ENCODE measurements at regions not wholly inside any gene's neighbourhood (a gene's known extent, or its start where the extent isn't known, plus 50 kb on each side); places are given as distances from the start of the nearest gene placed in this dataset.
"Not testable (repeated sequence)": the region's sequence is repeated elsewhere in the genome, so short reads cannot be mapped to it uniquely, and the experiment has no call there.

DNA sequence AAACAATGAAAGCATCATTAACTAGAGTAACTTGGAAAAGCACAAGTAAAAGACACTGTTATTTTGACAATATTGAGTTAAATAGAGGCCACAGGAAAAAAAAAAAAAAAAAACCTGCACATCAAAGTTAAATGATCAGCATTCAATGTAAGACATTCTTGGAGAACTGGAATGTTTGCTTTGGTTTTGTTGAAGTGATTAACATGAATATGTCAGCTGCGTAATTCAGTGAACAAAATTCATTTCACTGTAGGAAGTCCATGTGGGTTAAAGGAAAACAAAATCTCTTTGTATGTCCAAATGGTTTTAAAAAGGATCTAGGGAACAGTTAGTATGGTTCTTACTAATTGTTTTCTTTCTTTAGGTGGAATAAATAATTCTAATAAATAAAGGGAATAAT, 252.8 kb upstream of the CNTN6 start:
- no peak for DNase-seq

DNA sequence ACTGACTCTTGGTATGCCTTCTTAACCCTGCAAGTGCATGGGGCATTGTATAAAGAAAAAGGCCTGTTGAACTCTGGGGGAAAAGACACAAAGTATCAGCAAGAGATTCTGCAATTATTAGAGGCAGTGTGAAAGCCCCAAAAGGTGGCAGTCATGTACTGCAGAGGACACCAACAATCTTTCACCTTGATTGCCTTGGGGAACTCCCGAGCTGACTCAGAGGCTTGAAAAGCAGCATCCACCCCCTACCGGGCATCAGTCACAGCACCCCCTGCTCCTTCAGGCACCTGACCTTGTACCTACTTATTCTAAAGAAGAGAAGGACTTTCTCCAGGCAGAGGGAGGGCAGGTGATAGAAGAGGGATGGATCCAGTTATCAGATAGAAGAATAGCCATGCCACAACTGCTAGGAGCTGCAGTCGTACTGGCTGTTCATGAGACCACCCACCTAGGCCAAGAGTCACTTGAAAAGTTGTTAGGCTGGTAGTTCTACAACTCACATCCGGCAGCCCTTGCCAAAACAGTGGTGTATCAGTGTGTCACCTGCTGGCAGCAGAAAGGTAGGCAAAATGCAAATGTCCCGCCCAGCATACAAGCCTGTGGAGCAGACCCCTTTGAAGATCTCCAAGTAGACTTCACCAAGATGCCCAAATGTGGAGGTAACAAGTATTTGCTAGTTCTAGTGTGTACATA, 241.6 kb upstream of the CNTN6 start:
- no peak for DNase-seq

GRCh38 chr3:852033-852432, 240.8 kb upstream of the CNTN6 start:
- DNase-seq: no peak

DNA sequence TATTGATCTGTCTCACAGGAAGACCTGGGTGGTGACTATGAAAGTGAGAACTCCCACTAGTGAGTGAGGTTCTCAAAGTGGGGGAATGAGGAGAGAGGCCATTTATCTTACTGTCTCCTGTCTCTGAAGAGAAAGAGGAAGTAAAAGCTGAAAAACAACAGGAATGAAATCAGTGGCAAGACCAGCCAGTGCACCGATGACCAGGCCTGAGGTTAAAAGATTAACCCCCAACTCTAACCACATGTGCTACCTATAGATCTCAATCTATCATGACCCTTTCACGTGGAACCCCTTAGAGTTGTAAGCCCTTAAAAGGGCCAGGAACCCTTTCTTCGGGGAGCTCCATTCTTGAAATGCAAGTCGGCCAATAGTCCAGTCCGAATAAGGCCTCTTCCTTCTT, 239.3 kb upstream of the CNTN6 start:
- DNase-seq: no peak

- DNase-seq: no peak
Observed at GRCh38 chr3:859135-859534, 233.7 kb upstream of the CNTN6 start.

GRCh38 chr3:861721-862120, 231.1 kb upstream of the CNTN6 start:
- no peak for DNase-seq

- no peak for DNase-seq
Observed at GRCh38 chr3:869269-869668, 223.6 kb upstream of the CNTN6 start.

GRCh38 chr3:869734-870133, 223.1 kb upstream of the CNTN6 start:
- no peak for DNase-seq

GRCh38 chr3:871651-872050, 221.2 kb upstream of the CNTN6 start:
- DNase-seq: no peak

DNA sequence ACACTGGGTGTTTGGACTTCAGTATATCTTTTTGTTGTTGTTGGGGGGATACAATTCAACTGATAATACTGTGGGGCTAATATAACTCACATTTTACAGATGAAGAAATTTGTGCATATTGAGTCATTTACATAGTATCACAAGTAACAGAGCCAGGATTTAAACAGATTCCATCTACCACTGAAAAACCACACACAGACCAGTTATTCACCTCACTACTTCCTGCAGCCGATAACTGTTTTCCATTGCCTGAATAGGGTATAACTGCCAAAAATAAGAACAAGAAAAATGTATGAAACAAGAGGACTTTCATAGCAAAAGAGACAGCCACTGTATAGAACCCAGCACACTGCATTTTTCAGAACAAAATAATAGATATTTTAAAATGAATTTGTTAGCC, 215.8 kb upstream of the CNTN6 start:
- no peak for DNase-seq

DNA sequence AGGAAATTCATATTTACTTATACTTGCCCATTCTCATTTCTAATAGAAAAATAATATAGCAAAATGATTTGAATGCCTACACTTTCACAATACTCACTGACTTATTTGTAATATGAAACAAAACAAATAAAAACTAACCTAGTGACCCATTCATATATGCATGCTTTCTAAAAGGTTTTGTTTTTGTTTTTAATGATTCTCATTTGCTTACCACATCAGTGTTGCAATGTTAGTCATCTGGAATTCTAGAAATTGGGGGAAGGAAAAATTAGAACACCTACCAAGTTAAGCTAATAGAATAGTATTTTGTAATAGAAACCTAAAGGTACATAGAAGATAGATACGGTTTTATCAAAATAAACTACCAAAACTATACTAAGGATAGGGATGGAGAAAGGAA, 214.1 kb upstream of the CNTN6 start:
- no peak for DNase-seq

DNA sequence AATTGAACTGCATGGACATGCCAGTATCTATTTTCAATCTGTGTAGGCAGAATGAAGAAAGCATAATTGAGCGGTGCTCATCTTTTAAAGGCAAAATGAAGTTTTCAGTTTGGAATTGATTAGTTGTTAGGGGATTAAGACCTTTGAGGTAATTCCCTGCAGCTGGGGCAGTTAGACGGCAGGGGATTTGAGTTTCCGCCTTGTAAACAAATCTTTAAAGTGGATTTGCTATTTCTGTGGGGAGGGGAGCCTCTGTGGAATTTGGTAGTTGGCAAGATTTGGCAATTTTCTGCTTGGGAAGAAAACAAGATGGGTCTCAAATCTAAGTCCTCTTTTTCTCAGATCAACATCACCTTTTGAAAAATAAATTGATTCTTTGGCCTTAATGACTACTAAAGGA, 212.5 kb upstream of the CNTN6 start:
- no peak for DNase-seq

GRCh38 chr3:882533-882932, 210.3 kb upstream of the CNTN6 start:
- DNase-seq: no peak

GRCh38 chr3:901953-902778, 190.7 kb upstream of the CNTN6 start:
- no peak for DNase-seq

- no peak for DNase-seq
Observed at GRCh38 chr3:905217-905616, 187.6 kb upstream of the CNTN6 start.

DNA sequence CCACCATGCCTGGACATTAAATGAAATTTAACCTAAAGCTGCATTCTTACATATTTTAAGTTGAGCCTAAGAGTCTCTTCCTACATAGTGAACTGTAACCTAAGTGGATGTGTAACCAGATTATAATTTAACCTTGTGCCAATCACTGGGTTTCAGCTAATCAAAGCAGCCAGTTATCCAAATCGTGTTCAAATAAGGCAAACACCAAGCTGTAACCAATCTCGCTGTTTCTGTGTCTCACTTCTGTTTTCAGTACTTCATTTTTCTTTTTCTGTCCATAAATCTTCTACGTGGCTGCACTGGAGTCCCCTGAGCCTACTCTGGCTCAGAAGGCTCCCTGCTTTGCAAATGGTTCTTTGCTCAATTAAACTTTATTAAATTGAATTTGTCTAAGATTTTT, 186.1 kb upstream of the CNTN6 start:
- DNase-seq: no peak

DNA sequence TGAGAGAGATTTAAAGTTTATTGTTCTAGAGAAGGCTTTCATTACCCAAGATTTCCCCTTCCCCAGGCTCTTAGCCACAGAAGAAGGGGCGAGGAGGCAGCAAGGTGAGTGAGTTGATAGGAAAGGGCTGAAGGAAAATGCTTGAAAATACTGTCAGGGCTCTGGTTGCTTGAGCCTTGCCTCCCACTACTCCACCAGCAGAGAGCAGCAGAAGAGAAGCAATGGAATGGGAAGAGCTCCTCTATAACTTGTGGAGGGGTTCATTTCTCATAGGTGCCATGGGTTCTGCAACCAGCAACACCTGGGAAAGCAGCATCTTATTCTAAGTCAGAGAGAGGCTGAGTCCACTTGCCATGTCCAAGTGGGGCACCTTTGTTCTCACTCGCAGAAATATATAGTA, 184.0 kb upstream of the CNTN6 start:
- DNase-seq: no peak

DNA sequence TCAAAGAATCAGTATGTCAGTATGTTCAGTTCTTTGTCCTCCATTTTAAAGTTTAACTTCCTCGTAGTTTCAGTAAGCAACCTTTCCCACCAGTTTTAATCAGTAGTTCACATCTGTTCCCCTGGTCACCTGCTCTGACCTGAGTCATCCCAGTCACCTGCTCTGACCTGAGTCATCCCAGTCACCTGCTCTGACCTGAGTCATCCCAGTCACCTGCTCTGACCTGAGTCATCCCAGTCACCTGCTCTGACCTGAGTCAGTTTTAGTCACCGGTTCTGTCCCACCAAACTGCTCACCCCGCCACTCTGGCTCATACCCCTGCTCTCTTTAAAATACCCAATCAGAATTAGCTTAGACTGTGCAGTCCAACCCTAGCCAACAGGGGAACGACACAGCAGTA, 180.1 kb upstream of the CNTN6 start:
- not testable (repeated sequence) for DNase-seq

DNA sequence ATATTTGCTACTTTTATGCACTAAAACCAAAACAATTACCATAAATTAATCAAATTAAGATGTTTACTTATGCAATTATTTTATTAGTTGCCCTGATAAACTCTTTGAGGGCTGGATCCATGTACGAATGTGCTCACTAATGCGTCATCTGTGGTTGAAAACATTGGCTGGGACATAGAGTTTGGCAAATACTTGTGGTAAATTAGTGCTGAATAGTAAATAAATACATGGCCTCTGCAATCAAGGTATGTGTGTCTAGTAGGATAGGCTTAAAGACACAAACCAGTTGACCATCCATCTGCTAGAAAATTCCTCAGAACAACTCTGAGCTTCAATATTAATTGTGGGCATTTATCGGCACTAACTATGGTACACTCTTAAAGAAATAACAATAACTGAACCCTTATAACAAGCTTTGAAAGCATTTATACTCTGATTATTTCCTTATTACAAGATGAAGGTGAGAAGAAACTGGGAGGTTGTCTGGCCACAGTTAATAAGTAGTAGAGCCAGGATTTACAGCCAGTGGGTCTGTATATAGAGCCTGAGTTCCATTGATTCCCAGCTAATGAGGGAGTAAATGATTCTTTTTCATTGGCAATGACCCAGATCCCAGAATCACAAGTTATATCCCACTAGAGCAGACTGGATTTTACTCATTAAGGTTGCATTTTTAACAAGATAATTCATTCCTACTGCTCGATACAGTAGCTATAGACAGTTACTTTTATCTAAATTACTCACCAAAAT, 169.5 kb upstream of the CNTN6 start:
- DNase-seq: no peak

GRCh38 chr3:930866-931265, 162.0 kb upstream of the CNTN6 start:
- no peak for DNase-seq

GRCh38 chr3:933326-933725, 159.5 kb upstream of the CNTN6 start:
- no peak for DNase-seq

- DNase-seq: no peak
Observed at GRCh38 chr3:944786-945185, 148.0 kb upstream of the CNTN6 start.

GRCh38 chr3:945738-946137, 147.1 kb upstream of the CNTN6 start:
- no peak for DNase-seq

DNA sequence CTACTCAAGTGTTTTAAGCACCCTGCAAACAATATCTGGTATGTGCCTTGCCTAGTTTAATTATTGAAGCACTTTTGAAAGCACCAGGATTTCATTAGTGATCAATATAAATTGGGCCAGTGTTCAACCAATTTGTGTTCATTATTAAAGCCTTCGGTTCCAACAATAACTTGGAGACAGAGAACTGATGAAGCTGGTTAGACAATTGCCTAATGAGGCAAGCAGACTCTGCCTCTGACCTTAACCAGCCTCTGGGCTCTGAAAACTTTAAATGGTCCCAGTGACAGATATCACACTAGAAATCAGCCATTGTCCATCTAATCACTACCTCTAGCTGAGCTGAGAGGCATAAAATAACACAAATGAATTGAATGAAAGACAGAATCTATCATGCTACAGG, 139.9 kb upstream of the CNTN6 start:
- no peak for DNase-seq

Data from NCI-H1436 treated with DMSO at 0.1 percent for 48 hours (cell line).